HUES48 (cell line): ENCODE measurements at regions not wholly inside any gene's neighbourhood (a gene's known extent, or its start where the extent isn't known, plus 50 kb on each side); places are given as distances from the start of the nearest gene placed in this dataset.
"Not testable (repeated sequence)": the region's sequence is repeated elsewhere in the genome, so short reads cannot be mapped to it uniquely, and the experiment has no call there.

Experiments
- H3K27ac ChIP-seq: one replicate; pipeline ENCODE4 v1.7.0; 2013; ENCODE audit warnings: low read depth, low read length, inconsistent platforms
- H3K27me3 ChIP-seq: 2 replicates; pipeline ENCODE4 v1.6.1; 2013; ENCODE audit warnings: mild to moderate bottlenecking, low read length; ENCODE audit not compliant: control insufficient read depth, insufficient read depth
- H3K36me3 ChIP-seq: 2 replicates; pipeline ENCODE4 v1.6.1; 2013; ENCODE audit warnings: low read length; ENCODE audit not compliant: control insufficient read depth, insufficient read depth
- H3K4me1 ChIP-seq: 2 replicates; pipeline ENCODE4 v1.6.1; 2013; ENCODE audit warnings: mild to moderate bottlenecking, low read length; ENCODE audit not compliant: control insufficient read depth, insufficient read depth
- H3K4me3 ChIP-seq: 2 replicates; pipeline ENCODE4 v1.5.1; 2013; ENCODE audit warnings: mild to moderate bottlenecking, low read depth, low read length
- H3K9ac ChIP-seq: 2 replicates; pipeline ENCODE4 v1.6.1; 2013; ENCODE audit warnings: mild to moderate bottlenecking, low read depth, low read length, moderate library complexity
- H3K9me3 ChIP-seq: 2 replicates; pipeline ENCODE4 v1.6.1; 2013; ENCODE audit warnings: low read length; ENCODE audit not compliant: control insufficient read depth, insufficient read depth

GRCh38 chr11:42870480-42870879, 441.3 kb upstream of the API5 start:
- no peaks in the 10 kb centered on the region for H3K36me3 ChIP-seq
- no peaks in the 10 kb centered on the region for H3K9me3 ChIP-seq
- no peak overlapping the region for H3K9ac ChIP-seq
- H3K27me3 ChIP-seq = no peaks in the 10 kb centered on the region
- H3K27ac ChIP-seq = no peak overlapping the region
- H3K4me1 ChIP-seq = no peaks in the 10 kb centered on the region
- no peak overlapping the region for H3K4me3 ChIP-seq

GRCh38 chr11:42873800-42874405, 437.9 kb upstream of the API5 start:
- not testable (repeated sequence) for H3K27ac ChIP-seq, H3K36me3 ChIP-seq, H3K4me1 ChIP-seq, H3K27me3 ChIP-seq, H3K9ac ChIP-seq, H3K4me3 ChIP-seq, H3K9me3 ChIP-seq

- not testable (repeated sequence) for H3K4me1 ChIP-seq, H3K4me3 ChIP-seq, H3K27ac ChIP-seq, H3K27me3 ChIP-seq, H3K36me3 ChIP-seq, H3K9ac ChIP-seq
- peaks cover 19% of the 10 kb centered on the region for H3K9me3 ChIP-seq
Observed at GRCh38 chr11:42881335-42881734, 430.5 kb upstream of the API5 start.

- Histone ChIP-seq H3K27ac (no peak overlapping the region), H3K4me1 (no peaks in the 10 kb centered on the region), H3K36me3 (no peaks in the 10 kb centered on the region), H3K9me3 (peaks cover 3% of the 10 kb centered on the region; the same call in 1 of the 2 replicates), H3K27me3 (no peaks in the 10 kb centered on the region), H3K4me3 (no peak overlapping the region), H3K9ac (no peak overlapping the region)
Observed at GRCh38 chr11:42890773-42891172, 421.0 kb upstream of the API5 start.

- H3K4me1 ChIP-seq = no peaks in the 10 kb centered on the region
- no peak overlapping the region for H3K27ac ChIP-seq
- no peaks in the 10 kb centered on the region; the same call in 1 of the 2 replicates for H3K9me3 ChIP-seq
- no peak overlapping the region for H3K4me3 ChIP-seq
- no peaks in the 10 kb centered on the region for H3K27me3 ChIP-seq
- no peak overlapping the region for H3K9ac ChIP-seq
- no peaks in the 10 kb centered on the region for H3K36me3 ChIP-seq
Observed at GRCh38 chr11:42901084-42901483, 410.7 kb upstream of the API5 start.

- Histone ChIP-seq H3K27me3 (no peaks in the 10 kb centered on the region), H3K9me3 (peaks cover 4% of the 10 kb centered on the region; the same call in 1 of the 2 replicates), H3K36me3 (no peaks in the 10 kb centered on the region), H3K4me3 (no peak overlapping the region), H3K27ac (no peak overlapping the region), H3K4me1 (no peaks in the 10 kb centered on the region), H3K9ac (no peak overlapping the region)
Observed at GRCh38 chr11:42906226-42906625, 405.6 kb upstream of the API5 start.

- Histone ChIP-seq H3K9ac (no peak overlapping the region), H3K4me3 (no peak overlapping the region), H3K27me3 (no peaks in the 10 kb centered on the region)
Observed at GRCh38 chr11:42913731-42914130, 398.1 kb upstream of the API5 start.

GRCh38 chr11:42923651-42924050, 388.1 kb upstream of the API5 start:
- Histone ChIP-seq H3K36me3 (no peaks in the 10 kb centered on the region), H3K4me3 (no peak overlapping the region), H3K4me1 (no peaks in the 10 kb centered on the region), H3K9ac (no peak overlapping the region), H3K27me3 (no peaks in the 10 kb centered on the region), H3K9me3 (peaks cover 11% of the 10 kb centered on the region; the same call in 1 of the 2 replicates), H3K27ac (no peak overlapping the region)

More at GRCh38 chr11:42913731-42914130, 398.1 kb upstream of the API5 start:
- H3K4me1 ChIP-seq = no peaks in the 10 kb centered on the region
- peaks cover 6% of the 10 kb centered on the region; the same call in 1 of the 2 replicates for H3K9me3 ChIP-seq
- no peak overlapping the region for H3K27ac ChIP-seq
- no peaks in the 10 kb centered on the region for H3K36me3 ChIP-seq

- Histone ChIP-seq H3K27ac (no peak overlapping the region), H3K4me1 (no peaks in the 10 kb centered on the region), H3K27me3 (no peaks in the 10 kb centered on the region), H3K36me3 (no peaks in the 10 kb centered on the region), H3K9ac (no peak overlapping the region), H3K9me3 (no peaks in the 10 kb centered on the region), H3K4me3 (no peak overlapping the region)
Observed at GRCh38 chr11:42925916-42926315, 385.9 kb upstream of the API5 start.

- Histone ChIP-seq H3K4me3 (no peak overlapping the region), H3K27me3 (no peaks in the 10 kb centered on the region), H3K9me3 (peaks cover 8% of the 10 kb centered on the region), H3K27ac (no peak overlapping the region), H3K9ac (no peak overlapping the region), H3K4me1 (no peaks in the 10 kb centered on the region), H3K36me3 (no peaks in the 10 kb centered on the region)
Observed at GRCh38 chr11:42947405-42947804, 364.4 kb upstream of the API5 start.

GRCh38 chr11:42949738-42950376, 361.9 kb upstream of the API5 start:
- H3K36me3 ChIP-seq, H3K27ac ChIP-seq, H3K4me3 ChIP-seq, H3K9ac ChIP-seq, H3K27me3 ChIP-seq, H3K4me1 ChIP-seq, H3K9me3 ChIP-seq: not testable (repeated sequence)
